ENCODE measurements at regions not wholly inside any gene's neighbourhood (a gene's known extent, or its start where the extent isn't known, plus 50 kb on each side); places are given as distances from the start of the nearest gene placed in this dataset.

DNA sequence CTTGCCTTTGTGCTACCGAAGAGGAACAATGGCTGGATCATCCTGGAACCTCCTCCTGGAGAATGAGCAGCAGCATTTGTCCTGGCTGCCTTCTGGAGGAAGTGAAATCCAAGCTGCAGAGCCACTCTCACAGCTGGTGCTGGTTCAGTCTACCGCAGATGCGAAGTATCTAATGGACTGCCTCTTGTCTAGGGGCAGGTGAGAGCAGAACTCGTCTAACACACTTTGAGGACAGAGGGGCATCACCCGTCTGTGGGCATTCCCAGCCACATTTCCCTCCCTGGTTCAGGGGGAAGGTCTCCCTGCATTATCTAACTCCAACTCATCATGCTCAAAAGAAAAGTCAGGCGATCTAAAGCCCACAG is 338.2 kb upstream of the GATB start:
- TF ChIP-seq ZNF138 (tag by site-specific recombination; IDR thresholded peaks at IDR 0.05; ENCODE audit: borderline replicate concordance) (no peak), GLI4 (tag by site-specific recombination; IDR thresholded peaks at IDR 0.05) (no peak), ZNF776 (tag by site-specific recombination; IDR thresholded peaks at IDR 0.05; ENCODE audit: borderline replicate concordance) (no peak), MZF1 (tag by site-specific recombination; IDR thresholded peaks at IDR 0.05; ENCODE audit: borderline replicate concordance) (no peak), WT1 (tag by site-specific recombination; IDR thresholded peaks at IDR 0.05) (no peak)
- TF ChIP-seq, protein P1, sequence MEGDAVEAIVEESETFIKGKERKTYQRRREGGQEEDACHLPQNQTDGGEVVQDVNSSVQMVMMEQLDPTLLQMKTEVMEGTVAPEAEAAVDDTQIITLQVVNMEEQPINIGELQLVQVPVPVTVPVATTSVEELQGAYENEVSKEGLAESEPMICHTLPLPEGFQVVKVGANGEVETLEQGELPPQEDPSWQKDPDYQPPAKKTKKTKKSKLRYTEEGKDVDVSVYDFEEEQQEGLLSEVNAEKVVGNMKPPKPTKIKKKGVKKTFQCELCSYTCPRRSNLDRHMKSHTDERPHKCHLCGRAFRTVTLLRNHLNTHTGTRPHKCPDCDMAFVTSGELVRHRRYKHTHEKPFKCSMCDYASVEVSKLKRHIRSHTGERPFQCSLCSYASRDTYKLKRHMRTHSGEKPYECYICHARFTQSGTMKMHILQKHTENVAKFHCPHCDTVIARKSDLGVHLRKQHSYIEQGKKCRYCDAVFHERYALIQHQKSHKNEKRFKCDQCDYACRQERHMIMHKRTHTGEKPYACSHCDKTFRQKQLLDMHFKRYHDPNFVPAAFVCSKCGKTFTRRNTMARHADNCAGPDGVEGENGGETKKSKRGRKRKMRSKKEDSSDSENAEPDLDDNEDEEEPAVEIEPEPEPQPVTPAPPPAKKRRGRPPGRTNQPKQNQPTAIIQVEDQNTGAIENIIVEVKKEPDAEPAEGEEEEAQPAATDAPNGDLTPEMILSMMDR (tag by site-specific recombination; IDR thresholded peaks at IDR 0.05) = no peak
- TF ChIP-seq, protein P2, sequence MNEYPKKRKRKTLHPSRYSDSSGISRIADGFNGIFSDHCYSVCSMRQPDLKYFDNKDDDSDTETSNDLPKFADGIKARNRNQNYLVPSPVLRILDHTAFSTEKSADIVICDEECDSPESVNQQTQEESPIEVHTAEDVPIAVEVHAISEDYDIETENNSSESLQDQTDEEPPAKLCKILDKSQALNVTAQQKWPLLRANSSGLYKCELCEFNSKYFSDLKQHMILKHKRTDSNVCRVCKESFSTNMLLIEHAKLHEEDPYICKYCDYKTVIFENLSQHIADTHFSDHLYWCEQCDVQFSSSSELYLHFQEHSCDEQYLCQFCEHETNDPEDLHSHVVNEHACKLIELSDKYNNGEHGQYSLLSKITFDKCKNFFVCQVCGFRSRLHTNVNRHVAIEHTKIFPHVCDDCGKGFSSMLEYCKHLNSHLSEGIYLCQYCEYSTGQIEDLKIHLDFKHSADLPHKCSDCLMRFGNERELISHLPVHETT (tag by site-specific recombination; IDR thresholded peaks at IDR 0.05) = no peak
